Tibial nerve (tissue), 4 donors: ENCODE measurements at regions not wholly inside any gene's neighbourhood (a gene's known extent, or its start where the extent isn't known, plus 50 kb on each side); places are given as distances from the start of the nearest gene placed in this dataset. TPM values are rescaled to one million over a fixed set of nuclear protein-coding genes. Genes with fewer than 3 reads are reported as not detected.

Experiments
- DNase-seq, 2 donors: peaks; one replicate each; pipeline ENCODE4 v3.0.0-alpha.2; 2019; ENCODE audit warnings: low spot score in 2 of 2
- H3K27ac ChIP-seq, 4 donors: fragments of 200-600 bp; sonication (generic) in 3 of 4; one replicate each; pipeline ENCODE4 v1.5.1; 2017 to 2019; ENCODE audit warnings: mild to moderate bottlenecking in 1 of 4
- H3K27me3 ChIP-seq, 2 donors: fragments of 200-600 bp; sonication (generic) in 1 of 2; one replicate each; pipeline versions ENCODE4 v1.5.1 to v1.6.0; 2017 to 2019
- H3K36me3 ChIP-seq, 3 donors: fragments of 200-600 bp; sonication (generic); one replicate each; pipeline ENCODE4 v1.5.1; 2018 to 2019
- H3K4me1 ChIP-seq, 4 donors: fragments of 200-600 bp; sonication (generic) in 3 of 4; one replicate each; pipeline ENCODE4 v1.5.1; 2017 to 2019
- H3K4me3 ChIP-seq, 4 donors: fragments of 200-600 bp; sonication (generic) in 3 of 4; one replicate each; pipeline ENCODE4 v1.5.1; 2017 to 2019; ENCODE audit warnings: mild to moderate bottlenecking in 1 of 4, moderate library complexity in 1 of 4
- H3K9me3 ChIP-seq, 4 donors: fragments of 200-600 bp; sonication (generic) in 3 of 4; one replicate each; pipeline ENCODE4 v1.5.1; 2017 to 2019
- CTCF ChIP-seq, 5 experiments: fragments of 200-600 bp in 3 of 5; fragments of 450-650 bp in 2 of 5; sonication (generic) in 3 of 5; IDR thresholded peaks; one replicate each; pipeline ENCODE4 v1.5.1; 2016 to 2019; ENCODE audit warnings: antibody characterized with exemption in 5 of 5, mild to moderate bottlenecking in 3 of 5, moderate library complexity in 2 of 5
- EP300 ChIP-seq, 2 donors: sonication (generic); formaldehyde crosslinking; IDR thresholded peaks; one replicate each; pipeline ENCODE4 v1.6.1; 2017; ENCODE audit warnings: antibody characterized with exemption in 2 of 2, mild to moderate bottlenecking in 1 of 2
- POLR2A ChIP-seq, 2 donors: fragments of 450-650 bp; IDR thresholded peaks; one replicate each; pipeline ENCODE4 v1.6.1; 2017; ENCODE audit warnings: antibody characterized with exemption in 2 of 2, mild to moderate bottlenecking in 2 of 2, moderate library complexity in 2 of 2
- WGBS, 2 donors: methylation state at CpG; one replicate each; pipeline ENCODE4 v1.1.5; 2018; 5-methylcytosine and 5-hydroxymethylcytosine counted together
- small RNA-seq: library from RNA; depleted of rRNA; stranded (forward); fragments of <200 nt; gene quantifications from one replicate; pipeline ENCODE3, GENCODE V24; 2016

GRCh38 chr12:38961012-38961411 is 55.6 kb upstream of the CPNE8 start:
- TF ChIP-seq CTCF (IDR thresholded peaks at IDR 0.05) (no peak), POLR2A (IDR thresholded peaks at IDR 0.05) (no peak), EP300 (IDR thresholded peaks at IDR 0.05) (no peak)
- H3K27me3 ChIP-seq: no peaks in the 10 kb centered on the region
- no peaks in the 10 kb centered on the region for H3K9me3 ChIP-seq
- WGBS, 2 donors: 55 to 57% methylated on average over 1 of the region's 1 CpG
- H3K4me1 ChIP-seq: no peaks in the 10 kb centered on the region
- H3K36me3 ChIP-seq: no peaks in the 10 kb centered on the region
- no peak overlapping the region for H3K4me3 ChIP-seq
- DNase-seq: no peak
- no peak overlapping the region for H3K27ac ChIP-seq

GRCh38 chr12:38956337-38956736 is 50.9 kb upstream of the CPNE8 start:
- no peaks in the 10 kb centered on the region for H3K27me3 ChIP-seq
- H3K27ac ChIP-seq: no peak overlapping the region
- H3K4me3 ChIP-seq: no peak overlapping the region
- no peak for DNase-seq
- no peaks in the 10 kb centered on the region for H3K36me3 ChIP-seq
- no peaks in the 10 kb centered on the region for H3K4me1 ChIP-seq
- TF ChIP-seq CTCF (IDR thresholded peaks at IDR 0.05) (no peak), POLR2A (IDR thresholded peaks at IDR 0.05) (no peak), EP300 (IDR thresholded peaks at IDR 0.05) (no peak)
- H3K9me3 ChIP-seq: no peaks in the 10 kb centered on the region

Small RNA genes in the stretch of these regions (small RNA-seq; reads per million reads assigned to genes)
- gene AC084373.1: not detected
